DMS114 treated with DMSO at 0.1 percent for 48 hours (cell line): ENCODE measurements at regions not wholly inside any gene's neighbourhood (a gene's known extent, or its start where the extent isn't known, plus 50 kb on each side); places are given as distances from the start of the nearest gene placed in this dataset.

Experiments used
- DNase-seq: peaks from one replicate; lab custom pipeline; 2025; ENCODE audit not compliant: unreplicated experiment; lab: John Stamatoyannopoulos, UW

- DNase-seq = no peak
These were observed 57.6 kb downstream of the TENT5A start for GRCh38 chr6:81694855-81695254.

DNA sequence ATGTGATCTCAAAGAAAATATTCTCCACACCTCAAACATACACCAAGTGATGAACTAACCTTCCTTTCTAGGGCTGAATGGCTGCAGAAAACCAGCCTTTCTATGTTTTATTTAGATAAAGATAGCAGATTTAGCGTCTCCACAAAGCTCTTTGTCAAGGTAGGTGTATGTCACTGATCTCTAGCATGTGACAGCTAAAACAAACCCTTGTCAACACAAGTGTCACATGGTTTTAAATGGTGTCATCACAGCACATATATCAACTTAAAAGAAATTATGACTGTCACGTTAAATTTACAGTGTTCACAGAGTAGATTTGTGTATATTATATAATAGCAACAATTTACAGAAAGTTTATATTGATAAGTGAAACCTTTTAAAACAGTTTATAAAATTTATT lies 58.3 kb downstream of the TENT5A start:
- no peak for DNase-seq

DNA sequence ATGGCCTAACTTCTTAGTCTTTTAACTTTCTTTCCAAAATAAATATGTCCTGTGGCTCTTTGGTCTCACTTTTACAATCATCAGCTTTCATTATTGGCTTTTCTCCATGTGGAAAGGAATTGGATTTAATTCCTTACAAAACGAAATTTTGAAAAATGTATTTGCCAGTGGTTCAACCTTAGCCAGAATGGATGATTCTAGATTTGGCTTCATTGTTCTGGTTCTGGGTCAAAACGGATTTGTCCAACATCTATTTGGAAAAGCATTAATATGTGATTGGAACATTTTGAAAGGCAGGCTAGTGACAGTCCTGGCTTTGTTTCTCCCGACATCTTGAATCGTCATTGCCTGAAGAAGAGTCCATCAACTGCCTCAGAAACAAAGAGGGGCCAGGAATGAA lies 59.2 kb downstream of the TENT5A start:
- DNase-seq = no peak

DNA sequence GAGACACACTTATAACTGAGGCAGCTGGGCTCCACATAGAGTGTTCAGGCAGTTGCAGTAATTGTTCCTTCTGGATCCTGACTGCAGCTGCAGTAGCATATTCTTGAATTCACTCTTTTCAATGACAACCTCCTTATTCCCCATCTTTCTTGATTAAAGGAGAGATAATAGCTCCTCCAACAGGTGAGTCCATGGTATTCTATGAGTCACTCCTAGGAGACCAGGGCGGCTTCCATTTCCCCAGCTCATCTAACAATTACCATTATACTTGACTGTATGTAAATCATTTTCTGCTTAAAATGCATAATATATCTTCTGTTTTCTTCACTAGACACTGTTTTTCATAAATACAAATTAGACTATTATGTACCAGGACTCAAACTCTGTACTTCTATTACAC lies 62.4 kb downstream of the TENT5A start:
- DNase-seq = no peak

DNA sequence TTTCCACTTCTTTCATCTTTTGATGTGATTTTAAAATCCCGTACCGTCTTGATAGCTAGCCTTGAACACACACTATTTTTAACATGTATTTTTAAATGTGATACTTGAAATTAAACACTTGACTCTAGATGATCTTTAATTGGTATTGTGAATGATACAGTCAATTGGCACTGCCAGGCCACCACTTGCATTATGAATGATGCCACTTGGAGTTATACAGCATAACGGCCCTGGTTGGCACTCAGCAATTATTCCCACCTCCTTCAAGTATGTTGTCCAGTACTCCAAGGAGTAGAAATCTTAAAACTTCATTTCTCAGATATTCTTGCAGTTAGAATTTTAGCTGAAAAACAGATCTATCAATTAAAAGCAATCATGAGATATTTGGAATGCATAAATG lies 62.9 kb downstream of the TENT5A start:
- no peak for DNase-seq

DNA sequence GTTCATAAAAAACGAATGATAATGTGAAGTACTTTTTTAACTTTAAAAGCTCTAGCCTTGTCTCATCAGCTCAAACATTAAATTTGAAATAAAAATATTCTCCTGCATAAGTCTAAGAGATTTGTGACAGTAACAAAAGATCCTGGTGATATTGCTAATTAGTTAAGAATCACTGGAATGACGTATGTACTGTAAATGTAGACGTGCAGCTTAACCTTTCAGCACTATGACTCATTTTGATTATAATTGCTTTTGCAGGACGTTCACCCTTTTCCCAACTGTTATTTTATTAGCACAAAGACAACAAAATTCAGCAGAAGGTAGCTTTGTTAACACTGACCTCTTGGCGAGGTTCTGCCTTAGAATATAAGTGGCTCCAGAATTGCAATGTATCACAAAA lies 68.6 kb downstream of the TENT5A start:
- DNase-seq = no peak

DNA sequence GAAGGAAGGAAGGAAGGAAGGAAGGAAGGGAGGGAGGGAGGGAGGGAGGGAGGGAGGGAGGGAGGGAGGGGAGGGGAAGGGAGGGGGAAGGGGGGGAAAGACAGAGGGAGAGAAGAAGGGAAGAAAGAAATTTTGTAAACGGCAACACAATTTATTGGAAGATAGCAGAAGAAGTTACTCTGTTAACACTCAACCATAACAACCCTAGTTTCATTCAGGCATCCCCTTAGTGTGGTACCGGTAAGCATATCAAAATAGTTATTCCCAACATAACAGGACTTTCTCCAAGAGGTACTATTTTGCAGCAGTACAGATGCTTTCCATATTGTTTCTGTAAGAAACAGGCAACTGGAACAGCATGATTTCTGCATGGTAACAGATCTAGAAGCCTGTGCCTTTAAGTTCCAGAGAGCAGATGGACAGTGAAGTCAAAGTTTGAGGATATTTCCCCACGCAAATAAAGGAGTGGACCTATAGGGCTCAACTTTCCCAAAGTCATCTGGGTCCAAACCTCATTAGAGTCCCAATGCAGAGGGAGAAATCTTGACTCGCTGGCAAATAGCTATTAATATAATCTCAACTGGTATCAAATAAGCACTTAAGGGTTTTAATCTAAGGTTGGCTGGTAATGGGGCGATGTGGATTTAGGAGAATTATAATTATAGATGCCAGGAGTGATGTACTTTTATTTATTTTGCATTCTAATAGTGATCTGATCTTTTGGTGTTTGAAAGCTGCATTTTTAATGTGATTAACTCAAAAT lies 69.4 kb downstream of the TENT5A start:
- DNase-seq = no peak

- no peak for DNase-seq
These were observed 70.2 kb downstream of the TENT5A start for GRCh38 chr6:81682235-81682795.

- DNase-seq = no peak
These were observed 83.0 kb downstream of the TENT5A start for GRCh38 chr6:81669445-81669844.

DNA sequence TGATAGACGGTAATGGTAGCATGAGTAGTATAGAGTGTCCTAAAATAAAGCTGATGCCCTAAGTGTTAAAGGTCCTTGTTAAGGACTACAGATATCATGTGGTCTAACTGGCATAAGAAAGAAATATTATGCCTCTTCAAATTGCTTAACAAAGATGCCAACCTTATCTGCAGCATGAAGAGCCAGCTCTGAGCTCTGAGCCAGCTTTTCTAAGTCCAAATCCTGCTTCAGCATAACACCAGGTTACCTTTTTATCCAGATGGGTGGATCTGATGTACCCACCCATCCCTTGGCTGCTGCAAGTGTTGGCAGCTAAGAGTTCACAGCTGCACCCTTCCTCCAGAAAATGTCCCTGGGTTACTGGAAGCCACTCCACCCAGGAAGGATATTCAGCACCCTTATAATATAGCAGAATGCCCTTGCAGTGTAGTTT lies 83.8 kb downstream of the TENT5A start:
- no peak for DNase-seq

DNA sequence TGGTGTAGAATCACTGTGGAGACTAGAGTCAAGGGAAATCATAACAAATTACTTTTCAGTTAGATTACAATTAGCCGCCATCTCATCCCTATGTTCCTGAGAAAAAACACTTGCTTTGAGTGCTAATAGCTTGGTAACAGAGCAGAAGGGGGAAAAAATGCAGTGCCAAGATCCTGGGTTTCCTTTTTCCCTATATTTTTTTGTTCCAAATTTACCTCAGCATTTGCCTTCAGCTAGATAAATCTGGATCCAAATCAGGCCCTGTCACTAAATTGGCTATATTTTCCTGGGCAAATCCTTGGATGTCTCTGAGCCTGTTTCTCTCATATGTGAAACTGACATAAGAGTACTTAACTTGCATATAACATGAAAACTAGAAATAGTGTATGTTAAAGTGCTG lies 86.0 kb downstream of the TENT5A start:
- no peak for DNase-seq

- DNase-seq = no peak
These were observed 96.2 kb downstream of the TENT5A start for GRCh38 chr6:81656231-81656630.

DNA sequence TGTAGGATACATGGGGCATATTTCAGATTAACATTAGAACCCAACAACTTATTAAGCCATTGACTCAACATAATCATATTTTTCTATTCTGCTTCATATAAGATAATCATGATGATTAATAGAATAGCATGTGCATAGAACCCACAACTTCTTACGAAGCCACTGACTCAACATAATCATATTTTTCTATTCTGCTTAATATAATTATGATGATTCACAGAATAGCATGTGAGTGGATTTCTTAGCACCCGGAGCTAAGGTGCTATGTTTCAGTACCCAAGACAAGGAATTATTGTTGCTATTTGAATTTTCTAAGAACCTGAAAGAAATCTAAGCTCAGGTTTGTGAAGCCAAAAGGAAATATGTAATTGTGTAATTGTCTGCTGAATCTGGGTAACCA lies 96.8 kb downstream of the TENT5A start:
- DNase-seq = no peak

DNA sequence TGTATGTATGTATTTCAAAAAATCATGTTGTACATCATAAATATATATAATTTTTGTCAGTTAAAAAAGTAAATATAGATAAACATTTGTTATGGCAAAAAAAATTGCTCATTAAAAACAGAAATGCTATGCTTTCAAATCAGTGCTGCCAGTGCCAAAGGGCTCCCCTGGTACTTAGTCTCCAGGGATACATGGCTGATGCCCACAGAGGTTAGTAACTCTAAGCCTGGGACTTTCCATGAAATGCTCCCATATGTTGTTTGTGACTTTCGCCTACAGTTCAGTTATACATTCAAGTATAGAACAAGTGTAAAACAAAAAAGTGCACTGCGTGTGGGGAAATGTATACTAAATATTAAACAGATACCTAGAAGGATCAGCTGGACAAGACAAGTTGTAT lies 104.0 kb downstream of the TENT5A start:
- DNase-seq = no peak

- no peak for DNase-seq
These were observed 109.3 kb downstream of the TENT5A start for GRCh38 chr6:81643156-81643555.

DNA sequence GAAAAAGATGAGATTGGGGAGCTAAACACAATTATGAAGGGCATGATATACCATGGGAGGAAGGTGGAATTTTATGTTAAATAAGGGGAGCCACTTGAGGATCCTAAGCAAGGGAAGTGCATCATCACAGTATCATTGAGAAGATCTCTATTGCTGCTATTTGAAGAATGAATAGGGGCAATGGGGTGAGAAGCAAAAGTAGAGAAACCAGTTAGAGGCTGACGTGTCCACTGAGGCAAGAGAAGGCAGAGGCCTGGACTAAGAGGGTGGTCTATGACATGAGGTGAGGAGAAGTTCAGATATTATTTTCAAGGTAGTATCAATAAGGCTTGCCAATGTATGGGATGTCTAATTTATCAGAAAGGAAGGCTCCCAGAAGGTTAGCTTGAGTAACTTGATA lies 111.6 kb downstream of the TENT5A start:
- DNase-seq = no peak

GRCh38 chr6:81640126-81640525 lies 112.4 kb downstream of the TENT5A start:
- no peak for DNase-seq

DNA sequence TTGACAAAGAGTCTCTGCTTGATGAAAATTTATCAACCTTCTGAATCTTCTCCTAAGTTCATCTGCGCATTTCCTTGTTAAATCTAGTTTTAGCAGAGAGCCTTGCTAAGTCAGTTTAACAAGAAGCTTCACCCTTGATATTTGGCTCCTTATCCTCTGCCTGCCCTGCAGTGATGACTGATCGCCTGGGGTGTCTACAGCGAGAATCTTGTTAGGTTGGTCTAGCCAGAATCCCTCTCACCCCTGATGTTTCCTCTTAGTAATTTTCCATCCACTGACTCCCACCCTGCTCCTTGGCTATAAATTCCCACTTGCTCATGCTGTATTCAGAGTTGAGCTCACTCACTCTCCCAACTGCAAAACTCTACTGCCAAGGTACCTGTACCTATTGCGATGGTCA lies 114.1 kb downstream of the TENT5A start:
- no peak for DNase-seq

- DNase-seq = no peak
These were observed 115.4 kb downstream of the TENT5A start for GRCh38 chr6:81636930-81637568.

GRCh38 chr6:81634155-81634880 lies 118.2 kb downstream of the TENT5A start:
- no peak for DNase-seq

DNA sequence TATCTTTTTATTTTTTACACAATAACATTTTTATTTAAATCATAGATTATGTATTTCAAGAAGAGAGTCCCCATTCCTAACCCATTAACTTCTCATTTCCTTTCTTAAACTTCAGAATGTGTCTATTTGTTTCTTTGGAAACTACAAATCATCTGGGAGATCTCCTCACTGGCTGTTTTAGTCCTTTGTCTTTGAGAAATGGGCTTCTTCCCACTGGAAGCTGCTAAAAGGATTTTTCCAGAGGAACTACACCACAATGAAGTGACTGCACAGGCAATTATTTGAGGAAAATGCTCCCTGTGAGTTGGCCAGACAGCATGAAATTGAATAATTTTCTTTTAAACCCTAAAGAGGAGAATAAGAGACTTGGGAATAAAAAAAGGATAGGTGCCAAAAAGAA lies 119.1 kb downstream of the TENT5A start:
- DNase-seq = no peak

- DNase-seq = no peak
These were observed 121.8 kb downstream of the TENT5A start for GRCh38 chr6:81630719-81631118.
